LNCAP (cell line): ENCODE measurements at regions not wholly inside any gene's neighbourhood (a gene's known extent, or its start where the extent isn't known, plus 50 kb on each side); places are given as distances from the start of the nearest gene placed in this dataset.

Experiments
- CTCF ChIP-seq: fragments of 450-650 bp; IDR thresholded peaks from 2 replicates; pipeline ENCODE4 v1.5.1; 2017; ENCODE audit warnings: mild to moderate bottlenecking

- TF ChIP-seq CTCF: no peak
These were observed 384.2 kb downstream of the TMX3 start for GRCh38 chr18:68330658-68331057.

DNA sequence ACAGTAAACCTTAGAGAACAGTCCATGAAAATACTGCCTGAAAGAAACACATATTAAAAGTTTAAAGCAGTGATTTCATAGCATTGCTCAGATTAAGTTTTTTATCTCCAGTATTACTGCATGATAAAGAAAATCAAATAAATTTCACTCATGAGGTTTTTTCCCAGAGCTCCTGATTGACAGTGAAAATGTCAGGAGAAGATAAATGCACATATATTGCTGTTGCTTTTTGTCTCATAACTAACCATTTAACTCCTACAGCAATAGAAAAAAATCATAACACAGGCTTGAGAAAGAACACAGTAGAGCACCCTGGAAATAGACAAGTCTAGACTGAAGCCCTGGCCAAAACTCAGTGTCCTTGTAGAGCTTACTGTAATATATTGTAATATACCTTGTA lies 391.0 kb downstream of the TMX3 start:
- TF ChIP-seq CTCF: no peak

DNA sequence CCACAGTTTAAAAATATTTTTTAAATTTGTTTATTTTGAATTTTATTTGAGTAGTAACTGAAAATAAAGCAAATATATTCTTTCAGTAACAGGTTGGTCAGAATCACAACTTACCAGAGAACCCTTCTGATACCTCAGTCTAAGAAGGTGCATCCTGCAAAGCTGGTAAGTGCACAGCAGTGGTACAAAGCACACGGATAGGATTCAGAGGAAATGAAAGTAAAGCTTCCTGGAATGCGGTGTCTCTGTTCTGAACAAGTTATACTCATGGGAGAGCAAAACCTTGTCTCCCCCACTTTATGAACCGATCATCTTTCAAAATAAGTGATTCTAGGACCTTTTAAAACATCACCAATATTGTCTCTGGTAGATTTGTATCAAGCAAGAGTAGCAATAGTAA lies 398.3 kb downstream of the TMX3 start:
- TF ChIP-seq CTCF: no peak

DNA sequence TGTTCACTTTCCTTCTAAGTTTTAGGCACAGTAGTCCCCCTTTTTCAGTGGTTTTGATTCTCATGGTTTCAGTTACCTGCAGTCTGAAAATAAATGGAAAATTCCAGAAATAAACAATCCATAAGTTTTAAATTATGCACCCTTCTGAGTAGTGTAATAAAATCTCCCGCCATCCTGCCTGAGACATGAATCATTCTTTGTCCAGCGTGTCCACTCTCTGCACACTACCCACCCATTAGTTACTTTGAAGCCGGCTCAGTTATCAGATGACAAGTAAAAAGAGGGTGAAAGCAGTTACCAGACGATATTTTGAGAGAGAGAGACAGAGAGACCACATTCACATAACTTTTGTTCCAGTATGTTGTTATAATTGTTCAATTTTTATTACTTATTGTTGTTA lies 400.5 kb downstream of the TMX3 start:
- no peak for TF ChIP-seq CTCF

GRCh38 chr18:68301441-68301840 lies 413.5 kb downstream of the TMX3 start:
- TF ChIP-seq CTCF: no peak

DNA sequence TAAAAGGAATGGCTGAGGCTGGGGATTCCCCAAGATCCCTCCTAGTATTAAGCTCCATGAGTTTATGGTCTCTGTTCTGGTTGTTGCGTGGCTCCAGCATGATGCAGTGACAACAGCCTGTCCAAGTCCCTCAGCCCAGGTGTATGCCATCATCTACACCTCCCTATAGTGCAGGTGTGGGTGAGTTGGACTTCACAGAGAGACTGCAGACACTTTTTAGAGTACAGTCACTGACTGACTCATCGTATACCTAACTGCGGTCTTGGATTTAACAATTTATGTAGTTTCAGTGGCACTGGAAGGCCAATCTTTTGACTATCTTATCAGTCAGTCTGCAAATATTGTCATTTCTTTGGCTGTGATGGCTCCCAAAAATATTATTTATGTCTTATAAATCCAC lies 415.0 kb downstream of the TMX3 start:
- no peak for TF ChIP-seq CTCF

GRCh38 chr18:68298330-68298729 lies 416.6 kb downstream of the TMX3 start:
- no peak for TF ChIP-seq CTCF

DNA sequence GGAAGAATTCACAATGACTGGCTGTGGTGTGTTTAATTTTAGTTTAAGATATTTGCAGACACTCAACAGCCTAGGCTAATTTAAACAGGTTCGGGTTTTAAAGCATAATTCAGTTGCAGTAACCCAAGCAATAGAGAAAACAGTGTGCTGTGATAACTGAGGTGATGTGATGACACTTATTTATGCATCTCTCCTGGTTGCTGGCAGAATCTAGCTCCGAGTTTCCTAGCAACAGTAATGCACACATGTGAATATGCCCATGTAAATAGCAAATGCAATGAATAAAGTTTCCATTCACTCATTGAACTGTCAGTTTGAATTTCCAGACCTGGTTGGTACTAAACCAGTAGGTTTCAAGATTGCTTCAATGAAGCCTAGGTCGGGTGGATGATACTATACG lies 426.5 kb downstream of the TMX3 start:
- no peak for TF ChIP-seq CTCF
